ENCODE measurements at regions not wholly inside any gene's neighbourhood (a gene's known extent, or its start where the extent isn't known, plus 50 kb on each side); places are given as distances from the start of the nearest gene placed in this dataset.
A peak's percentile ranks its signal among the peaks of the same experiment; 100 is the strongest.

DNA sequence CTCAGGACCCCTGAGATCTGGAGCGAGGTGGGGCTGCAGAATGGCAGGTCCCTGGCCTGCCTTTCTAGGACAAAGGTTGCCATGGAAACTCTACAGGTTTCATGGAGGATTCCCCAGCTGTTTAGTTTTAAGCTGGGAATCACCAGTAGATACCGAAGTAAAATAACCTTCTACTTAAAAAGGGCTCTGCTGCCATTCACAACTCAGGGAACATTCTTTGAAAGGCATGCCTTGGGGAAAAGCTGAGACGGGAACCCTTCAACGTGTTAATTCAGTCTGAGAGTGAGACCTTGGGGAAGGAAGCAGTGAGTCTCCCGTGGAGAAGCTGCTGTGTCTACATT lies 493.3 kb downstream of the BRD1 start:
- Histone ChIP-seq H3K4me3 (no peak overlapping the region), H3K27ac (no peak overlapping the region)
- no peak for DNase-seq (ENCODE audit: low spot score)
- TF ChIP-seq, protein P1, sequence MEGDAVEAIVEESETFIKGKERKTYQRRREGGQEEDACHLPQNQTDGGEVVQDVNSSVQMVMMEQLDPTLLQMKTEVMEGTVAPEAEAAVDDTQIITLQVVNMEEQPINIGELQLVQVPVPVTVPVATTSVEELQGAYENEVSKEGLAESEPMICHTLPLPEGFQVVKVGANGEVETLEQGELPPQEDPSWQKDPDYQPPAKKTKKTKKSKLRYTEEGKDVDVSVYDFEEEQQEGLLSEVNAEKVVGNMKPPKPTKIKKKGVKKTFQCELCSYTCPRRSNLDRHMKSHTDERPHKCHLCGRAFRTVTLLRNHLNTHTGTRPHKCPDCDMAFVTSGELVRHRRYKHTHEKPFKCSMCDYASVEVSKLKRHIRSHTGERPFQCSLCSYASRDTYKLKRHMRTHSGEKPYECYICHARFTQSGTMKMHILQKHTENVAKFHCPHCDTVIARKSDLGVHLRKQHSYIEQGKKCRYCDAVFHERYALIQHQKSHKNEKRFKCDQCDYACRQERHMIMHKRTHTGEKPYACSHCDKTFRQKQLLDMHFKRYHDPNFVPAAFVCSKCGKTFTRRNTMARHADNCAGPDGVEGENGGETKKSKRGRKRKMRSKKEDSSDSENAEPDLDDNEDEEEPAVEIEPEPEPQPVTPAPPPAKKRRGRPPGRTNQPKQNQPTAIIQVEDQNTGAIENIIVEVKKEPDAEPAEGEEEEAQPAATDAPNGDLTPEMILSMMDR (IDR thresholded peaks at IDR 0.05) = no peak

- H3K27ac ChIP-seq = no peak overlapping the region
- peak; percentile 64 for DNase-seq (ENCODE audit: low spot score)
- no peak overlapping the region for H3K4me3 ChIP-seq
- TF ChIP-seq, protein P1 (IDR thresholded peaks at IDR 0.05) = no peak
Observed at GRCh38 chr22:49333206-49333605, 494.5 kb downstream of the BRD1 start.

DNA sequence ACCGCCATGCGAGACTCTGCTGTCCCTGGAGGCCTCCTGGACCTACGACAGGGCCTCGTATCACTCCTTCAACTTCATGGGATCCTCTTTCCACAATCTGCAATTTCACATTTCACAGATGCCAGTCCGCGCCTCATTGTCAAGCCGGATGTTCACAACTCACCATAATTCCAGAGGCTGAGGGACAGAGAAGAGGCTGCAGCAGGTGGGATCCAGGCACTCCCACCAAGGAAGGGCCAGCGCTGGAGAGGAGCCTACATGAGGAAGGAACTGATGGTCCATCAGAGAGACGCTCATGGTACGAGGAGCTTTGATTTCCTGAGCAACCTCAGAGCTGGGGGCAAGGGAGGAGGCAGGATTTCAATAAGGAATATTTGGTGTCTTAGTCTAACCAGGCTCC lies 495.0 kb downstream of the BRD1 start:
- H3K4me3 ChIP-seq = no peak overlapping the region
- peak; percentile 52 for DNase-seq (ENCODE audit: low spot score)
- H3K27ac ChIP-seq = no peak overlapping the region
- TF ChIP-seq, protein P1 (IDR thresholded peaks at IDR 0.05) = no peak

GRCh38 chr22:49331878-49332277 lies 495.8 kb downstream of the BRD1 start:
- peak; percentile 50 for DNase-seq (ENCODE audit: low spot score)
- no peak overlapping the region for H3K27ac ChIP-seq
- TF ChIP-seq, protein P1 (IDR thresholded peaks at IDR 0.05) = no peak
- no peak overlapping the region for H3K4me3 ChIP-seq

DNA sequence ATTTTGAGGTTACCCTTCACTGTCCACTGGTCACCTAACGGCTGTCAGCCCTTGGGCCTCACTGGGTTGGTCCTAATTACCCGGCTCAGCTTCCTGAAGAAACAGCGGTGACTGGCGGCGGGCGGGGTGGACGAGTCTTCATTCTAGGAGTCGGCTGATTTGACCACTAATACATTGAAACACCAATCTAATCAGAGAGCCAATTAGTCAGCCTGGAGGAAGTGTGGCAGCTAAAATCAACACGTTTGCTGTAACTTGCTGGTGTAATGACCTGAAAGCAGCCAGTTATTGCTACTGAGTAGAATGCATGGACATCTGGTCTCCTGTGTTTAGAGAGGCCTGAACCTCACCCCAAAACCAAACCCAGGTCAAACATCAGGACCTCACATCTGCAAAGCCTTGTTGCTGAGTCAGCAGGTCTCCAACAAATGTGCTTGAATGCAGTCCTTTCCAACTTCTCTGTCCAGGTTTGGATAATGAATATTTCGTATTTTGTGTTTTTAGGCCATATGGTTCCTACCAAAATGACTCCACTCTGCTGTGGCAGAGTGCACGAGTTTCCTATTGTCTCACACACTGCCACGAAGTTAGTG lies 496.4 kb downstream of the BRD1 start:
- Histone ChIP-seq H3K4me3 (no peak overlapping the region), H3K27ac (no peak overlapping the region)
- peak; percentile 47 for DNase-seq (ENCODE audit: low spot score)
- TF ChIP-seq, protein P1 (IDR thresholded peaks at IDR 0.05) = no peak

DNA sequence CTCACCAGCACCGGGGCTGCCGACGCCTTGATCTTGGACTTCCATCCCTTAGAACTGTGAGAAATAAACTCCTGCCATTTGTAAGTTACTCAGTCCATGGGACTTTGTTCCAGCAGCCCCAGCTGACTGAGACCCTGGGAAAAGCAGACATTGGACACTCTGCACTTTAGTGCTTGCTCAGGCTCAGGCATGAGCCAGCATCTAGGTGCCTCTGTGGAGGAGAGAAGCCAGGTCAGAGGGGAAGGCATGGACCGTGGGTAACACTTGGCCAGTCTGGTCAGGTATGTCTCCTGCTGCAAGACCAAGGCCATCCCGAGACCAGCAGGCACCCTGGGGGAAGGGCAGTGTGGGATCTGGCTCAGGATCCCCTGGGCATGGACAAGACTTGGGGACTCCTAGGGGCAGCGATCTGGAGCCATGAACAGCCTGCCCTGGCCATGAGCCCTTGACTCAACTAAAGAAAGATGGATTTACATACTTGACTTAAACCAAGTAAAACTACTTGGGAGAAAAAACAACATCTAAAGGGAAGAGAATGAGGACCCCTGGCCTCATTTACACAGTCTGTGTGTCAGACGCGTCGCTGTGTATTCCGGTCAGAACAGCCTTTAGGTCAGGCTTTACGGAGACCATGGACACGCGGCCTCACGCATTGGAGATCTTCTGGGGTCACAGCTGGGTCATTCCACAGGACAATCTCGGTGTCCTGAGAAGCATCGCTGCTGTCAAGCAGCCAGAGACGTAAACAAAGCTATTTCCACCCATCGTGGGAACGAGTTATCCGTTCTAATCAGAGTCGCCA lies 497.1 kb downstream of the BRD1 start:
- Histone ChIP-seq H3K4me3 (no peak overlapping the region), H3K27ac (no peak overlapping the region)
- peak; percentile 57 for DNase-seq (ENCODE audit: low spot score)
- TF ChIP-seq, protein P1 (IDR thresholded peaks at IDR 0.05) = no peak

GRCh38 chr22:49329636-49330035 lies 498.0 kb downstream of the BRD1 start:
- peak; percentile 53 for DNase-seq (ENCODE audit: low spot score)
- TF ChIP-seq, protein P1 (IDR thresholded peaks at IDR 0.05) = no peak
- Histone ChIP-seq H3K4me3 (no peak overlapping the region), H3K27ac (no peak overlapping the region)
